ENCODE measurements at regions not wholly inside any gene's neighbourhood (a gene's known extent, or its start where the extent isn't known, plus 50 kb on each side); places are given as distances from the start of the nearest gene placed in this dataset.

DNA sequence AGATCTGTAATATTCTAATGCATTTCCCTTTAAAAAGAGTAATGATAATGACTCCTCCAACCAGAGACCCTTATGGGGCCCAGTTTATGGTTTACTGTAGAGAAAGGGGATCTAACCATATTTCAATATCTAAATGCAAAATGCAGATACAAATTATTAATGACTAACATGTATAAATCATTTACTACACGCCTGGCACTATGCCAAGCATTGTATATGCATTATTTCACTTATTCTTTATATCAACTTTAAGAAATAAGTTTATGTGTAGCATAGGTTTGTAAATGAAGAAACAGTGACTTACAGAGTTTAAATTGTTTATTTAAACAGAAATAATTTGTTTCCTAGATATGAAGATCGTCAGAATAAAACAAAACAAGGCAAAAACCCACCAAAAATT, 86.2 kb upstream of the SCEL start:
- Mint-ChIP-seq H3K4me1 (peaks cover 15% of the 10 kb centered on the region), H3K9me3 (0 out of 2 replicates have a peak, but pooled peaks cover 4% of the 10 kb centered on the region), H3K27ac (no peak overlapping the region), H3K27me3 (ENCODE audit: low read depth) (no peaks in the 10 kb centered on the region), H3K36me3 (no peaks in the 10 kb centered on the region), H3K4me3 (no peak overlapping the region)
- POLR2A ChIA-PET = no interaction called here
- no peak for DNase-seq (ENCODE audit: low spot score)
- TF ChIP-seq ZNF232 (CRISPR knock-in tag; IDR thresholded peaks at IDR 0.05) (no peak), IRF2 (CRISPR knock-in tag; IDR thresholded peaks at IDR 0.05; ENCODE audit: borderline replicate concordance, low read depth) (no peak), GABPB1 (CRISPR knock-in tag; IDR thresholded peaks at IDR 0.05) (no peak), RORB (CRISPR knock-in tag; IDR thresholded peaks at IDR 0.05) (no peak), ELF4 (CRISPR knock-in tag; IDR thresholded peaks at IDR 0.05; ENCODE audit: low read depth) (no peak), RELA (CRISPR knock-in tag; IDR thresholded peaks at IDR 0.05; ENCODE audit: borderline replicate concordance) (no peak), ZNF396 (CRISPR knock-in tag; IDR thresholded peaks at IDR 0.05; ENCODE audit: borderline replicate concordance) (no peak), CREM (CRISPR knock-in tag; IDR thresholded peaks at IDR 0.05) (no peak), CBFB (CRISPR knock-in tag; IDR thresholded peaks at IDR 0.05; ENCODE audit: low read depth) (no peak)
- TF ChIP-seq, protein P1, sequence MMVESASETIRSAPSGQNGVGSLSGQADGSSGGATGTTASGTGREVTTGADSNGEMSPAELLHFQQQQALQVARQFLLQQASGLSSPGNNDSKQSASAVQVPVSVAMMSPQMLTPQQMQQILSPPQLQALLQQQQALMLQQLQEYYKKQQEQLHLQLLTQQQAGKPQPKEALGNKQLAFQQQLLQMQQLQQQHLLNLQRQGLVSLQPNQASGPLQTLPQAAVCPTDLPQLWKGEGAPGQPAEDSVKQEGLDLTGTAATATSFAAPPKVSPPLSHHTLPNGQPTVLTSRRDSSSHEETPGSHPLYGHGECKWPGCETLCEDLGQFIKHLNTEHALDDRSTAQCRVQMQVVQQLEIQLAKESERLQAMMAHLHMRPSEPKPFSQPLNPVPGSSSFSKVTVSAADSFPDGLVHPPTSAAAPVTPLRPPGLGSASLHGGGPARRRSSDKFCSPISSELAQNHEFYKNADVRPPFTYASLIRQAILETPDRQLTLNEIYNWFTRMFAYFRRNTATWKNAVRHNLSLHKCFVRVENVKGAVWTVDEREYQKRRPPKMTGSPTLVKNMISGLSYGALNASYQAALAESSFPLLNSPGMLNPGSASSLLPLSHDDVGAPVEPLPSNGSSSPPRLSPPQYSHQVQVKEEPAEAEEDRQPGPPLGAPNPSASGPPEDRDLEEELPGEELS (CRISPR knock-in tag; IDR thresholded peaks at IDR 0.05) = no peak
- TF ChIP-seq, protein P2, sequence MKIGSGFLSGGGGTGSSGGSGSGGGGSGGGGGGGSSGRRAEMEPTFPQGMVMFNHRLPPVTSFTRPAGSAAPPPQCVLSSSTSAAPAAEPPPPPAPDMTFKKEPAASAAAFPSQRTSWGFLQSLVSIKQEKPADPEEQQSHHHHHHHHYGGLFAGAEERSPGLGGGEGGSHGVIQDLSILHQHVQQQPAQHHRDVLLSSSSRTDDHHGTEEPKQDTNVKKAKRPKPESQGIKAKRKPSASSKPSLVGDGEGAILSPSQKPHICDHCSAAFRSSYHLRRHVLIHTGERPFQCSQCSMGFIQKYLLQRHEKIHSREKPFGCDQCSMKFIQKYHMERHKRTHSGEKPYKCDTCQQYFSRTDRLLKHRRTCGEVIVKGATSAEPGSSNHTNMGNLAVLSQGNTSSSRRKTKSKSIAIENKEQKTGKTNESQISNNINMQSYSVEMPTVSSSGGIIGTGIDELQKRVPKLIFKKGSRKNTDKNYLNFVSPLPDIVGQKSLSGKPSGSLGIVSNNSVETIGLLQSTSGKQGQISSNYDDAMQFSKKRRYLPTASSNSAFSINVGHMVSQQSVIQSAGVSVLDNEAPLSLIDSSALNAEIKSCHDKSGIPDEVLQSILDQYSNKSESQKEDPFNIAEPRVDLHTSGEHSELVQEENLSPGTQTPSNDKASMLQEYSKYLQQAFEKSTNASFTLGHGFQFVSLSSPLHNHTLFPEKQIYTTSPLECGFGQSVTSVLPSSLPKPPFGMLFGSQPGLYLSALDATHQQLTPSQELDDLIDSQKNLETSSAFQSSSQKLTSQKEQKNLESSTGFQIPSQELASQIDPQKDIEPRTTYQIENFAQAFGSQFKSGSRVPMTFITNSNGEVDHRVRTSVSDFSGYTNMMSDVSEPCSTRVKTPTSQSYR (CRISPR knock-in tag; IDR thresholded peaks at IDR 0.05) = no peak
- TF ChIP-seq, protein P3, sequence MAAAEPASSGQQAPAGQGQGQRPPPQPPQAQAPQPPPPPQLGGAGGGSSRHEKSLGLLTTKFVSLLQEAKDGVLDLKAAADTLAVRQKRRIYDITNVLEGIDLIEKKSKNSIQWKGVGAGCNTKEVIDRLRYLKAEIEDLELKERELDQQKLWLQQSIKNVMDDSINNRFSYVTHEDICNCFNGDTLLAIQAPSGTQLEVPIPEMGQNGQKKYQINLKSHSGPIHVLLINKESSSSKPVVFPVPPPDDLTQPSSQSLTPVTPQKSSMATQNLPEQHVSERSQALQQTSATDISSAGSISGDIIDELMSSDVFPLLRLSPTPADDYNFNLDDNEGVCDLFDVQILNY (CRISPR knock-in tag; IDR thresholded peaks at IDR 0.05) = no peak
- TF ChIP-seq, protein P4, sequence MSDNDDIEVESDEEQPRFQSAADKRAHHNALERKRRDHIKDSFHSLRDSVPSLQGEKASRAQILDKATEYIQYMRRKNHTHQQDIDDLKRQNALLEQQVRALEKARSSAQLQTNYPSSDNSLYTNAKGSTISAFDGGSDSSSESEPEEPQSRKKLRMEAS (CRISPR knock-in tag; IDR thresholded peaks at IDR 0.05) = no peak
- CTCF ChIA-PET = interaction anchor here (1.1 to 1.3 kb wide), 2 partner anchors 10 to 105 kb away, joined by 3 to 4 read pairs; no protein-coding TSS in a partner anchor
- no peak for ATAC-seq

DNA sequence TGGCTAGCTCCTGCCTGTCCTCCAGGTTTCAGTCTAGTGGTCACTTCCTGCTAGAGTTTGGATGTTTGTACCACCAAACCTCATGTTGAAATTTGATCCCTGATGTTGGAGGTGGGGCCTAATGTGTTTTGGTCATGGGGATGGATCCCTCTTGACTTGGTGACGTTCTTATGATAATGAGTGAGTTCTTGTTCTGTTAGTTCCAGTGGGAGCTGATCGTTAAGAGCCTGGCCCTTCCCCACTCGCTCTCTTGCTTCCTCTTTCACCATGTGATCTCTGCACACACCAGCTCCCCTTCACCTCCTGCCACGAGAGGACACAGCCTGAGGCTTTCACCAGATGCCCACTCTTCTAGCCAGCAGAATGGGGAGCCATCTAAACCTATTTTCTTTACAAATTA, 86.8 kb upstream of the SCEL start:
- ATAC-seq (peak; percentile 88), DNase-seq (ENCODE audit: low spot score) (peak; percentile 11)
- Mint-ChIP-seq H3K4me3 (no peak overlapping the region), H3K4me1 (peaks cover 15% of the 10 kb centered on the region), H3K27me3 (ENCODE audit: low read depth) (no peaks in the 10 kb centered on the region), H3K9me3 (0 out of 2 replicates have a peak, but pooled peaks cover 4% of the 10 kb centered on the region), H3K27ac (peak overlapping the region; percentile 11; the same call in 1 of the 2 replicates), H3K36me3 (no peaks in the 10 kb centered on the region)
- TF ChIP-seq, protein P5, sequence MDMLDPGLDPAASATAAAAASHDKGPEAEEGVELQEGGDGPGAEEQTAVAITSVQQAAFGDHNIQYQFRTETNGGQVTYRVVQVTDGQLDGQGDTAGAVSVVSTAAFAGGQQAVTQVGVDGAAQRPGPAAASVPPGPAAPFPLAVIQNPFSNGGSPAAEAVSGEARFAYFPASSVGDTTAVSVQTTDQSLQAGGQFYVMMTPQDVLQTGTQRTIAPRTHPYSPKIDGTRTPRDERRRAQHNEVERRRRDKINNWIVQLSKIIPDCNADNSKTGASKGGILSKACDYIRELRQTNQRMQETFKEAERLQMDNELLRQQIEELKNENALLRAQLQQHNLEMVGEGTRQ (CRISPR knock-in tag; IDR thresholded peaks at IDR 0.05) = no peak
- TF ChIP-seq, protein P6, sequence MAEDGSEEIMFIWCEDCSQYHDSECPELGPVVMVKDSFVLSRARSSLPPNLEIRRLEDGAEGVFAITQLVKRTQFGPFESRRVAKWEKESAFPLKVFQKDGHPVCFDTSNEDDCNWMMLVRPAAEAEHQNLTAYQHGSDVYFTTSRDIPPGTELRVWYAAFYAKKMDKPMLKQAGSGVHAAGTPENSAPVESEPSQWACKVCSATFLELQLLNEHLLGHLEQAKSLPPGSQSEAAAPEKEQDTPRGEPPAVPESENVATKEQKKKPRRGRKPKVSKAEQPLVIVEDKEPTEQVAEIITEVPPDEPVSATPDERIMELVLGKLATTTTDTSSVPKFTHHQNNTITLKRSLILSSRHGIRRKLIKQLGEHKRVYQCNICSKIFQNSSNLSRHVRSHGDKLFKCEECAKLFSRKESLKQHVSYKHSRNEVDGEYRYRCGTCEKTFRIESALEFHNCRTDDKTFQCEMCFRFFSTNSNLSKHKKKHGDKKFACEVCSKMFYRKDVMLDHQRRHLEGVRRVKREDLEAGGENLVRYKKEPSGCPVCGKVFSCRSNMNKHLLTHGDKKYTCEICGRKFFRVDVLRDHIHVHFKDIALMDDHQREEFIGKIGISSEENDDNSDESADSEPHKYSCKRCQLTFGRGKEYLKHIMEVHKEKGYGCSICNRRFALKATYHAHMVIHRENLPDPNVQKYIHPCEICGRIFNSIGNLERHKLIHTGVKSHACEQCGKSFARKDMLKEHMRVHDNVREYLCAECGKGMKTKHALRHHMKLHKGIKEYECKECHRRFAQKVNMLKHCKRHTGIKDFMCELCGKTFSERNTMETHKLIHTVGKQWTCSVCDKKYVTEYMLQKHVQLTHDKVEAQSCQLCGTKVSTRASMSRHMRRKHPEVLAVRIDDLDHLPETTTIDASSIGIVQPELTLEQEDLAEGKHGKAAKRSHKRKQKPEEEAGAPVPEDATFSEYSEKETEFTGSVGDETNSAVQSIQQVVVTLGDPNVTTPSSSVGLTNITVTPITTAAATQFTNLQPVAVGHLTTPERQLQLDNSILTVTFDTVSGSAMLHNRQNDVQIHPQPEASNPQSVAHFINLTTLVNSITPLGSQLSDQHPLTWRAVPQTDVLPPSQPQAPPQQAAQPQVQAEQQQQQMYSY (CRISPR knock-in tag; IDR thresholded peaks at IDR 0.05) = no peak
- TF ChIP-seq ZNF423 (CRISPR knock-in tag; IDR thresholded peaks at IDR 0.05) = no peak
- no peak for TF ChIP-seq SOX15 (CRISPR knock-in tag; IDR thresholded peaks at IDR 0.05)
- TF ChIP-seq, protein P7, sequence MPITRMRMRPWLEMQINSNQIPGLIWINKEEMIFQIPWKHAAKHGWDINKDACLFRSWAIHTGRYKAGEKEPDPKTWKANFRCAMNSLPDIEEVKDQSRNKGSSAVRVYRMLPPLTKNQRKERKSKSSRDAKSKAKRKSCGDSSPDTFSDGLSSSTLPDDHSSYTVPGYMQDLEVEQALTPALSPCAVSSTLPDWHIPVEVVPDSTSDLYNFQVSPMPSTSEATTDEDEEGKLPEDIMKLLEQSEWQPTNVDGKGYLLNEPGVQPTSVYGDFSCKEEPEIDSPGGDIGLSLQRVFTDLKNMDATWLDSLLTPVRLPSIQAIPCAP (CRISPR knock-in tag; IDR thresholded peaks at IDR 0.05) = no peak
- POLR2A ChIA-PET = no interaction called here
- CTCF ChIA-PET = interaction anchor here (0.5 to 1.3 kb wide), 4 partner anchors 11 to 105 kb away, joined by 3 to 4 read pairs (median 4); no protein-coding TSS in a partner anchor
